ENCODE measurements at regions not wholly inside any gene's neighbourhood (a gene's known extent, or its start where the extent isn't known, plus 50 kb on each side); places are given as distances from the start of the nearest gene placed in this dataset.

DNA sequence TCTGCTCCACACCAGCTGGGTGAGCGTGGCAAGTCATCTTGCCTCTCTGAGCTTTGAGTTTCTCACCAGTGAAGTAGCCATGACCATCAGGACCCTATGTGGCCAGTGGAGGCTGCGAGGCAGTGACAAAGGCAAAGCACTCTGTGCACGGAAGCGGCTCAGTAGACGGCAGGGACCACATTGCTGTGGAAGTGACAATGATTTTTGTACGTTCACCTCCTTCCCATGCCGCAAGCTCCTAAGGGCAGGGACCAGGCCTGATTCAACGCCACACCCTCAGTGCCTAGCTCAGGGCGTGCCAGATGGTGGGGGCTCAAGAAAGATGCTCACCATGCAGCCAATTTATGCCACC, 210.5 kb downstream of the MATN1 start:
- FAIRE-seq (no peak), DNase-seq (ENCODE audit: low spot score) (no peak), ATAC-seq (no peak)
- Histone ChIP-seq H3K9ac (ENCODE audit: insufficient read depth, low read depth, low read length) (no peak overlapping the region), H4K20me1 (ENCODE audit: insufficient read depth, low read length) (no peaks in the 10 kb centered on the region), H3K36me3 (replicated peaks in 1 of 2; ENCODE audit: control insufficient read depth in 1 of 2, insufficient read depth in 2 of 2, low read length in 2 of 2) (no peaks in the 10 kb centered on the region), H3K4me3 (replicated peaks in 1 of 3; ENCODE audit: insufficient read depth in 1 of 3, low read depth in 2 of 3, low read length in 3 of 3) (no peak overlapping the region), H3K4me2 (ENCODE audit: low read depth, low read length) (no peak overlapping the region), H3K27me3 (ENCODE audit: control insufficient read depth in 1 of 2, insufficient read depth in 2 of 2, low read length in 2 of 2) (no peaks in the 10 kb centered on the region), H3K9me3 (ENCODE audit: low read length) (no peaks in the 10 kb centered on the region), H3K79me2 (ENCODE audit: insufficient read depth, low read length) (no peaks in the 10 kb centered on the region), H3K27ac (ENCODE audit: extremely low read length, insufficient read depth, low read length) (no peak overlapping the region), H2AFZ (ENCODE audit: low read length) (no peak overlapping the region), H3K4me1 (ENCODE audit: insufficient read depth, low read length) (no peaks in the 10 kb centered on the region)
- intact Hi-C loops (cut with micrococcal nuclease; ENCODE audit: unreplicated experiment) = no loop called here
- WGBS (ENCODE audit: low lambda C conversion rate) = 53% methylated on average over 8 of the region's 9 CpGs
- no TSS peak for BruUV-seq (replicated peaks)
- ChIA-PET CTCF (ENCODE audit: low intra/inter-chr PET ratio, low total read pairs) (no interaction called here), POLR2A (no interaction called here)
- TF ChIP-seq NAIF1 (CRISPR knock-in tag; IDR thresholded peaks at IDR 0.05; ENCODE audit: borderline replicate concordance) (no peak), RAD21 (CRISPR knock-in tag; IDR thresholded peaks at IDR 0.05) (no peak), TFDP1 (CRISPR knock-in tag; IDR thresholded peaks at IDR 0.05; ENCODE audit: borderline replicate concordance) (no peak), TOPORS (CRISPR knock-in tag; IDR thresholded peaks at IDR 0.05) (no peak), RAD51 (IDR thresholded peaks at IDR 0.05; ENCODE audit: borderline replicate concordance) (no peak), THAP8 (CRISPR knock-in tag; IDR thresholded peaks at IDR 0.05; ENCODE audit: borderline replicate concordance) (no peak), ZNF256 (CRISPR knock-in tag; conservative IDR thresholded peaks at IDR 0.05) (no peak), ZNF746 (CRISPR knock-in tag; IDR thresholded peaks at IDR 0.05) (no peak), FIP1L1 (IDR thresholded peaks at IDR 0.05; ENCODE audit: borderline replicate concordance, insufficient read depth, low read depth, low read length) (no peak), ZNF737 (CRISPR knock-in tag; IDR thresholded peaks at IDR 0.05; ENCODE audit: borderline replicate concordance) (no peak), MYNN (CRISPR knock-in tag; IDR thresholded peaks at IDR 0.05; ENCODE audit: low read depth) (no peak)
- TF ChIP-seq, protein P1, sequence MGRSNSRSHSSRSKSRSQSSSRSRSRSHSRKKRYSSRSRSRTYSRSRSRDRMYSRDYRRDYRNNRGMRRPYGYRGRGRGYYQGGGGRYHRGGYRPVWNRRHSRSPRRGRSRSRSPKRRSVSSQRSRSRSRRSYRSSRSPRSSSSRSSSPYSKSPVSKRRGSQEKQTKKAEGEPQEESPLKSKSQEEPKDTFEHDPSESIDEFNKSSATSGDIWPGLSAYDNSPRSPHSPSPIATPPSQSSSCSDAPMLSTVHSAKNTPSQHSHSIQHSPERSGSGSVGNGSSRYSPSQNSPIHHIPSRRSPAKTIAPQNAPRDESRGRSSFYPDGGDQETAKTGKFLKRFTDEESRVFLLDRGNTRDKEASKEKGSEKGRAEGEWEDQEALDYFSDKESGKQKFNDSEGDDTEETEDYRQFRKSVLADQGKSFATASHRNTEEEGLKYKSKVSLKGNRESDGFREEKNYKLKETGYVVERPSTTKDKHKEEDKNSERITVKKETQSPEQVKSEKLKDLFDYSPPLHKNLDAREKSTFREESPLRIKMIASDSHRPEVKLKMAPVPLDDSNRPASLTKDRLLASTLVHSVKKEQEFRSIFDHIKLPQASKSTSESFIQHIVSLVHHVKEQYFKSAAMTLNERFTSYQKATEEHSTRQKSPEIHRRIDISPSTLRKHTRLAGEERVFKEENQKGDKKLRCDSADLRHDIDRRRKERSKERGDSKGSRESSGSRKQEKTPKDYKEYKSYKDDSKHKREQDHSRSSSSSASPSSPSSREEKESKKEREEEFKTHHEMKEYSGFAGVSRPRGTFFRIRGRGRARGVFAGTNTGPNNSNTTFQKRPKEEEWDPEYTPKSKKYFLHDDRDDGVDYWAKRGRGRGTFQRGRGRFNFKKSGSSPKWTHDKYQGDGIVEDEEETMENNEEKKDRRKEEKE (IDR thresholded peaks at IDR 0.05) = no peak
- TF ChIP-seq, protein P2, sequence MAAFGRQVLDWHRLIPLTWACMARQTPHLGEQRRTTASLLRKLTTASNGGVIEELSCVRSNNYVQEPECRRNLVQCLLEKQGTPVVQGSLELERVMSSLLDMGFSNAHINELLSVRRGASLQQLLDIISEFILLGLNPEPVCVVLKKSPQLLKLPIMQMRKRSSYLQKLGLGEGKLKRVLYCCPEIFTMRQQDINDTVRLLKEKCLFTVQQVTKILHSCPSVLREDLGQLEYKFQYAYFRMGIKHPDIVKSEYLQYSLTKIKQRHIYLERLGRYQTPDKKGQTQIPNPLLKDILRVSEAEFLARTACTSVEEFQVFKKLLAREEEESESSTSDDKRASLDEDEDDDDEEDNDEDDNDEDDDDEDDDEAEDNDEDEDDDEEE (CRISPR knock-in tag; IDR thresholded peaks at IDR 0.05) = no peak
- TF ChIP-seq, protein P3, sequence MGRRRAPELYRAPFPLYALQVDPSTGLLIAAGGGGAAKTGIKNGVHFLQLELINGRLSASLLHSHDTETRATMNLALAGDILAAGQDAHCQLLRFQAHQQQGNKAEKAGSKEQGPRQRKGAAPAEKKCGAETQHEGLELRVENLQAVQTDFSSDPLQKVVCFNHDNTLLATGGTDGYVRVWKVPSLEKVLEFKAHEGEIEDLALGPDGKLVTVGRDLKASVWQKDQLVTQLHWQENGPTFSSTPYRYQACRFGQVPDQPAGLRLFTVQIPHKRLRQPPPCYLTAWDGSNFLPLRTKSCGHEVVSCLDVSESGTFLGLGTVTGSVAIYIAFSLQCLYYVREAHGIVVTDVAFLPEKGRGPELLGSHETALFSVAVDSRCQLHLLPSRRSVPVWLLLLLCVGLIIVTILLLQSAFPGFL (CRISPR knock-in tag; IDR thresholded peaks at IDR 0.05) = no peak
- in situ Hi-C loops (cut with HindIII; ENCODE audit: extremely low pct_ligation_motif_present, low pct_unique_long_range_greater_than_20kb) = no loop called here
